Endodermal cell (in vitro differentiated cells): ENCODE measurements at regions not wholly inside any gene's neighbourhood (a gene's known extent, or its start where the extent isn't known, plus 50 kb on each side); places are given as distances from the start of the nearest gene placed in this dataset.

Experiments used
- DNase-seq: peaks from one replicate; pipeline ENCODE4 v3.0.0-alpha.2; 2017
- H3K27ac ChIP-seq: 2 replicates; pipeline ENCODE4 v1.5.1; 2013; ENCODE audit warnings: mild to moderate bottlenecking, low read depth, low read length, moderate library complexity
- H3K27me3 ChIP-seq: 2 replicates; pipeline ENCODE4 v1.6.1; 2013; ENCODE audit warnings: mild to moderate bottlenecking, low read length, moderate library complexity; ENCODE audit not compliant: insufficient read depth, control insufficient read depth, poor library complexity, severe bottlenecking
- H3K36me3 ChIP-seq: 2 replicates; pipeline ENCODE4 v1.7.0; 2013; ENCODE audit warnings: mild to moderate bottlenecking, low read length, moderate library complexity; ENCODE audit not compliant: control insufficient read depth, insufficient read depth
- H3K4me1 ChIP-seq: one replicate; pipeline ENCODE4 v1.7.0; 2013; ENCODE audit warnings: low read length; ENCODE audit not compliant: control insufficient read depth, insufficient read depth
- H3K4me3 ChIP-seq: 2 replicates; pipeline ENCODE4 v1.5.1; 2013; ENCODE audit warnings: mild to moderate bottlenecking, low read length, moderate library complexity
- H3K9ac ChIP-seq: 2 replicates; pipeline ENCODE4 v1.6.1; 2013; ENCODE audit warnings: mild to moderate bottlenecking, low read length, moderate library complexity; ENCODE audit not compliant: poor library complexity, severe bottlenecking; ENCODE audit errors: extremely low read depth
- H3K9me3 ChIP-seq: 2 replicates; pipeline ENCODE4 v1.6.1; 2013; ENCODE audit warnings: mild to moderate bottlenecking, low read length, moderate library complexity; ENCODE audit not compliant: control insufficient read depth
- H3K27ac Mint-ChIP-seq: 2 replicates; pipeline ENCODE4 v1.8.0; 2020; ENCODE audit warnings: mixed read lengths
- H3K27me3 Mint-ChIP-seq: 2 replicates; pipeline ENCODE4 v1.8.0; 2021; ENCODE audit warnings: mild to moderate bottlenecking, mixed read lengths; ENCODE audit not compliant: insufficient read depth
- H3K36me3 Mint-ChIP-seq: 2 replicates; pipeline ENCODE4 v1.8.0; 2020; ENCODE audit warnings: low read depth, mixed read lengths
- H3K4me1 Mint-ChIP-seq: 2 replicates; pipeline ENCODE4 v1.8.0; 2020; ENCODE audit warnings: mixed read lengths
- H3K4me3 Mint-ChIP-seq: 2 replicates; pipeline ENCODE4 v1.8.0; 2020; ENCODE audit warnings: mild to moderate bottlenecking, moderate library complexity, mixed read lengths
- H3K9me3 Mint-ChIP-seq: 2 replicates; pipeline ENCODE4 v1.8.0; 2020; ENCODE audit warnings: mild to moderate bottlenecking, mixed read lengths
- WGBS, 2 experiments: methylation state at CpG; one replicate each; pipeline versions ENCODE4 v1.1.5 to v1.1.7; 2013; ENCODE audit warnings: missing lambda C conversion rate in 2 of 2, mixed read lengths in 1 of 2; ENCODE audit not compliant: insufficient coverage in 1 of 2, insufficient read length in 1 of 2; 5-methylcytosine and 5-hydroxymethylcytosine counted together
- TF ChIP-seq, protein P1 (sequence below): fragments of 200-600 bp; sonication (generic); conservative IDR thresholded peaks from 2 replicates; pipeline ENCODE4 v1.5.0; 2021; ENCODE audit warnings: antibody characterized with exemption, mild to moderate bottlenecking

DNA sequence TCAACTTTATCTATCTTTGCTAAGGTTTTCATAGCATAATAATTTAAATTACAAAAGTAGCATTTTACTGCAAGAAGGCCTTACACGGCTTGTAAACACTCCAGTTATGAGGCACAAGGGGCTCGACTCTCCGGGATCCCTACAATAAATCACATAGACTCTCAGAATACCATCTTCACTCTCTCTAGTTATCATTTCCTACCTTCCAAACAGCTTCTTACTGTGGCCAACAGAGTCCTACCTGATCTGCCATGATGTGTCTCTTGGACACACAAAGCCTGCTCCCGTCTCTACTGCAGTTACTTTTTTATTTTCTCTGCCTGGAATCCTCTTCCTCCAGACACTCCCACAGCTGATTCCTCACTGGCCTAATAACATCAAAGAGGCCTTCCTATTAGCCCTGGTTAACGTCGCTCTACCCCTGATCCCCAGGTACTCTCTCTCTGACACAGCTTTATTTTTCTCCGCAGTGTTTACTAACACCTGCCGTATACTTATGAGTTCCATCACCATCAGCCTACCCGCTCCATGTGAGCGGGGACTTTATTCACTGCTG is 559.6 kb upstream of the DIPK2B start:
- Mint-ChIP-seq H3K36me3 (peaks cover 5% of the 10 kb centered on the region), H3K4me1 (no peaks in the 10 kb centered on the region), H3K9me3 (peaks cover 20% of the 10 kb centered on the region), H3K27ac (no peak overlapping the region), H3K27me3 (no peaks in the 10 kb centered on the region), H3K4me3 (no peak overlapping the region)
- H3K27me3 ChIP-seq: no peaks in the 10 kb centered on the region
- no peaks in the 10 kb centered on the region for H3K9me3 ChIP-seq
- H3K27ac ChIP-seq: no peak overlapping the region
- no peak for DNase-seq
- H3K36me3 ChIP-seq: peaks cover 16% of the 10 kb centered on the region
- TF ChIP-seq, protein P1, sequence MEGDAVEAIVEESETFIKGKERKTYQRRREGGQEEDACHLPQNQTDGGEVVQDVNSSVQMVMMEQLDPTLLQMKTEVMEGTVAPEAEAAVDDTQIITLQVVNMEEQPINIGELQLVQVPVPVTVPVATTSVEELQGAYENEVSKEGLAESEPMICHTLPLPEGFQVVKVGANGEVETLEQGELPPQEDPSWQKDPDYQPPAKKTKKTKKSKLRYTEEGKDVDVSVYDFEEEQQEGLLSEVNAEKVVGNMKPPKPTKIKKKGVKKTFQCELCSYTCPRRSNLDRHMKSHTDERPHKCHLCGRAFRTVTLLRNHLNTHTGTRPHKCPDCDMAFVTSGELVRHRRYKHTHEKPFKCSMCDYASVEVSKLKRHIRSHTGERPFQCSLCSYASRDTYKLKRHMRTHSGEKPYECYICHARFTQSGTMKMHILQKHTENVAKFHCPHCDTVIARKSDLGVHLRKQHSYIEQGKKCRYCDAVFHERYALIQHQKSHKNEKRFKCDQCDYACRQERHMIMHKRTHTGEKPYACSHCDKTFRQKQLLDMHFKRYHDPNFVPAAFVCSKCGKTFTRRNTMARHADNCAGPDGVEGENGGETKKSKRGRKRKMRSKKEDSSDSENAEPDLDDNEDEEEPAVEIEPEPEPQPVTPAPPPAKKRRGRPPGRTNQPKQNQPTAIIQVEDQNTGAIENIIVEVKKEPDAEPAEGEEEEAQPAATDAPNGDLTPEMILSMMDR: no peak
- WGBS, 2 experiments: 96% methylated on average over 10 of the region's 10 CpGs; no CpG with 5 or more reads in 1 of the 2 experiments
- no peak overlapping the region for H3K4me3 ChIP-seq
- H3K4me1 ChIP-seq: no peaks in the 10 kb centered on the region
- H3K9ac ChIP-seq: no peak overlapping the region

DNA sequence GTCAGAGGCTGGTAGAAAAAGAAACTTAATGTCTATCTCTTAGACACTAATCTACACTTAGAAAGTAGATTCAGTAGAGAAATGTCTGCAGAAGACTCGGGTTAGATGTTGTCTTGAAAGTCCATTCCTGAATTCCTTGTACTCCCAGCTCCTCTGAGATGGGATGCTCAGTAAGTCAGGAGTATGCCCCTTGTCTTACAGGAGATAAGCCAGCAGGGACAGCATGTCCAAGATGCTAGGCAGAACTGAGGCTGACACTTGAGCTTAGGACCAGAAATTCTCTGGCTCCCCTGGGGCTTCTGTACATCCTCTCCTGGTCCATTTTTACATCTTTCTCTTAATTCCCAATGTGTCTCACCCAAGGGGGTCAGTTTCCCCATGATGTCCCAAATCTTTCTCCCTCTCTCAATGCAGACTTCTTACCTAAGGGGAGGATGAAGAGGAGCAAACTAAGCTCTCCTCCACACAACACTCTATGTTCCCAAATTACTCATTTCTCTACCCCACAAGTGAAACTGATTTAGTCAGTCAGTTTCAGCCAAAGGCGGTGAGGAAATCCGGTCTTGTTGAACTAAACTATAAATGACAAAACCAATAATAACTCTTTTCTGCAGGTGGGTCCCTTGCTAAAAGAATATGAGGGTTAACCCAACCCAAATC is 558.2 kb upstream of the DIPK2B start:
- Histone ChIP-seq H3K36me3 (peaks cover 16% of the 10 kb centered on the region), H3K9me3 (no peaks in the 10 kb centered on the region), H3K27me3 (no peaks in the 10 kb centered on the region), H3K27ac (no peak overlapping the region), H3K4me1 (no peaks in the 10 kb centered on the region), H3K4me3 (no peak overlapping the region), H3K9ac (no peak overlapping the region)
- Mint-ChIP-seq H3K36me3 (peaks cover 5% of the 10 kb centered on the region), H3K9me3 (peaks cover 20% of the 10 kb centered on the region), H3K4me3 (no peak overlapping the region), H3K27ac (no peak overlapping the region), H3K4me1 (no peaks in the 10 kb centered on the region), H3K27me3 (no peaks in the 10 kb centered on the region)
- 100% methylated on average over 3 of the region's 3 CpGs; no CpG with 5 or more reads in 1 of the 2 experiments for WGBS, 2 experiments
- no peak for DNase-seq
- TF ChIP-seq, protein P1: no peak

DNA sequence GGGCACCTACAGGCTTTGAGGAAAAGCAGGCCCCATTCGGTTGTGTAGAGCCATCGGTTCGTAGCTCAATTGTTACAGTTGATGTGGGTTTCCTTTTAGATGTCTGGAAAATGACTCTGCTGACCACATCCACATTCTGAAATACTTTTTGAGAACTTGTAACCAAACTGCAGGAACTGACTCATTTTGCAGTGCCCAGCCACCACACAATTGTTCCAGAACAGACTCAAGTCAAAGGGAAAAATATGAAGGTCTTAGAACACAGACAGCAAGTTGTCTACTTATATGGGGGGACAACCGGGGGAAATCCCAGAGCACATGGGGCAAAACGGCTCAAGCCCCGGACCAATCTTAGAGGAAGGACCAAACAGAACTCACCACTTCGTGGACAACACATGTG is 557.6 kb upstream of the DIPK2B start:
- Mint-ChIP-seq H3K4me3 (no peak overlapping the region), H3K27ac (no peak overlapping the region), H3K9me3 (peaks cover 20% of the 10 kb centered on the region), H3K27me3 (no peaks in the 10 kb centered on the region), H3K36me3 (peaks cover 5% of the 10 kb centered on the region), H3K4me1 (no peaks in the 10 kb centered on the region)
- Histone ChIP-seq H3K4me1 (no peaks in the 10 kb centered on the region), H3K36me3 (peaks cover 15% of the 10 kb centered on the region), H3K27me3 (no peaks in the 10 kb centered on the region), H3K9ac (no peak overlapping the region), H3K27ac (no peak overlapping the region), H3K9me3 (no peaks in the 10 kb centered on the region), H3K4me3 (no peak overlapping the region)
- TF ChIP-seq, protein P1: no peak
- 91% methylated on average over 6 of the region's 7 CpGs; no CpG with 5 or more reads in 1 of the 2 experiments for WGBS, 2 experiments
- no peak for DNase-seq
